Mammary epithelial cell (primary cell): ENCODE measurements at regions not wholly inside any gene's neighbourhood (a gene's known extent, or its start where the extent isn't known, plus 50 kb on each side); places are given as distances from the start of the nearest gene placed in this dataset.

Source experiments
- CTCF ChIP-seq, 2 donors: IDR thresholded peaks in 1 of 2; conservative IDR thresholded peaks in 1 of 2; 2 replicates each; pipeline ENCODE4 v1.5.1; 2011 to 2012; ENCODE audit warnings: inconsistent platforms in 2 of 2, low read length in 2 of 2, mild to moderate bottlenecking in 2 of 2, control low read depth in 1 of 2, low read depth in 1 of 2; ENCODE audit not compliant: insufficient read depth in 1 of 2; ENCODE audit errors: extremely low read depth in 1 of 2
- EZH2 ChIP-seq: IDR thresholded peaks from 2 replicates; pipeline ENCODE4 v1.6.1; 2012; ENCODE audit warnings: low read length, inconsistent platforms, borderline replicate concordance

GRCh38 chr14:38567703-38568102 is 311.8 kb upstream of the CLEC14A start:
- no peak for TF ChIP-seq EZH2
- TF ChIP-seq CTCF (conservative IDR thresholded peaks at IDR 0.05 in 1 of 2, IDR thresholded peaks at IDR 0.05 in 1 of 2; ENCODE audit: extremely low read depth in 1 of 2, insufficient read depth in 1 of 2, low read depth in 1 of 2, low read length in 2 of 2): no peak
